Kidney (tissue), 13 donors: ENCODE measurements at regions not wholly inside any gene's neighbourhood (a gene's known extent, or its start where the extent isn't known, plus 50 kb on each side); places are given as distances from the start of the nearest gene placed in this dataset.

Source experiments
- DNase-seq, 5 donors: peaks; one replicate each; pipeline ENCODE4 v3.0.0-alpha.2; 2013 to 2020
- FAIRE-seq: peaks from 2 replicates; lab custom pipeline; 2012; peaks lifted over from hg19 to GRCh38; lab: Jason Lieb, UNC
- H3K27ac ChIP-seq, 2 donors: one replicate each; pipeline ENCODE4 v1.7.0; 2013; ENCODE audit warnings: low read depth in 2 of 2, low read length in 2 of 2, inconsistent platforms in 1 of 2
- H3K27me3 ChIP-seq: one replicate; pipeline ENCODE4 v1.7.1; 2013; ENCODE audit warnings: low read length, inconsistent platforms; ENCODE audit not compliant: control insufficient read depth, insufficient read depth
- H3K36me3 ChIP-seq, 3 donors: one replicate each; pipeline versions ENCODE4 v1.7.0 to v1.7.1; 2013; ENCODE audit warnings: low read length in 3 of 3, control low read depth in 1 of 3, inconsistent platforms in 1 of 3; ENCODE audit not compliant: insufficient read depth in 3 of 3, control insufficient read depth in 2 of 3
- H3K4me1 ChIP-seq, 3 donors: one replicate each; pipeline versions ENCODE4 v1.7.0 to v1.7.1; 2013; ENCODE audit warnings: low read length in 3 of 3, inconsistent platforms in 1 of 3, low read depth in 1 of 3; ENCODE audit not compliant: control insufficient read depth in 2 of 3, insufficient read depth in 2 of 3
- H3K4me3 ChIP-seq, 3 donors: one replicate each; pipeline versions ENCODE4 v1.7.0 to v1.8.1; 2013; ENCODE audit warnings: low read length in 3 of 3, control low read depth in 1 of 3, inconsistent platforms in 1 of 3
- H3K9ac ChIP-seq, 3 donors: one replicate each; pipeline versions ENCODE4 v1.7.0 to v1.7.1; 2013; ENCODE audit warnings: low read length in 3 of 3, control low read depth in 1 of 3, inconsistent platforms in 1 of 3
- H3K9me3 ChIP-seq, 3 donors: one replicate each; pipeline versions ENCODE4 v1.7.0 to v1.7.1; 2013; ENCODE audit warnings: low read length in 3 of 3, control low read depth in 1 of 3, inconsistent platforms in 1 of 3; ENCODE audit not compliant: control insufficient read depth in 2 of 3, insufficient read depth in 1 of 3
- intact Hi-C: fragments of 100-400 bp; cut with DNase I; formaldehyde crosslinking; loops from one replicate; pipeline ENCODE4 v1.11.1; 2022
- TF ChIP-seq, protein P1 (sequence below): IDR thresholded peaks from 3 replicates; pipeline ENCODE4 v1.5.1; 2012; ENCODE audit warnings: mild to moderate bottlenecking, moderate library complexity, borderline replicate concordance; ENCODE audit not compliant: insufficient read depth; ENCODE audit errors: extremely low read depth
- donor health status: control.
- donor health status: control.
- donor health status: control.
- donor health status: control.
- donor health status: control.
- donor health status: DM: yes; HTN: yes; CAD: no.
- donor health status: Normal renal cell carcinoma (clear cell type).

DNA sequence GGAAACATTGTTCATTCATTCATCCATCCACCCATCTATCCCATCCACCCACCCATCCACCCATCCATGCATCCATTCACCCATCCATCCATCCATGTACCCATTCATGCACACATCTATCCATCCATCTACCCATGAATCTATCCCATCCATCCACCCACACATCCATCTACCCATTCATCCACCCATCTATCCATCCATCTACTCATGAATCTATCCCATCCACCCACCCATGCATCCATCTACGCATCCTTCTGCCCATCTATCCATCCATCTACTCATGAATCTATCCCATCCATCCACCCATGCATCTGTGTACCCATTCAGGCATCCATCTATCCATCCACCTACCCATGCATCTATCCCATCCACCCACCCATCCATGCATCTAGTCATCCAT is 51.6 kb upstream of the URI1 start:
- Histone ChIP-seq H3K4me3 (no peak overlapping the region), H3K27ac (no peak overlapping the region), H3K27me3 (no peaks in the 10 kb centered on the region), H3K9ac (no peak overlapping the region), H3K4me1 (peaks cover 0 to 2% (median 0%) of the 10 kb centered on the region in 3 donors), H3K9me3 (no peaks in the 10 kb centered on the region), H3K36me3 (no peaks in the 10 kb centered on the region)
- TF ChIP-seq, protein P1, sequence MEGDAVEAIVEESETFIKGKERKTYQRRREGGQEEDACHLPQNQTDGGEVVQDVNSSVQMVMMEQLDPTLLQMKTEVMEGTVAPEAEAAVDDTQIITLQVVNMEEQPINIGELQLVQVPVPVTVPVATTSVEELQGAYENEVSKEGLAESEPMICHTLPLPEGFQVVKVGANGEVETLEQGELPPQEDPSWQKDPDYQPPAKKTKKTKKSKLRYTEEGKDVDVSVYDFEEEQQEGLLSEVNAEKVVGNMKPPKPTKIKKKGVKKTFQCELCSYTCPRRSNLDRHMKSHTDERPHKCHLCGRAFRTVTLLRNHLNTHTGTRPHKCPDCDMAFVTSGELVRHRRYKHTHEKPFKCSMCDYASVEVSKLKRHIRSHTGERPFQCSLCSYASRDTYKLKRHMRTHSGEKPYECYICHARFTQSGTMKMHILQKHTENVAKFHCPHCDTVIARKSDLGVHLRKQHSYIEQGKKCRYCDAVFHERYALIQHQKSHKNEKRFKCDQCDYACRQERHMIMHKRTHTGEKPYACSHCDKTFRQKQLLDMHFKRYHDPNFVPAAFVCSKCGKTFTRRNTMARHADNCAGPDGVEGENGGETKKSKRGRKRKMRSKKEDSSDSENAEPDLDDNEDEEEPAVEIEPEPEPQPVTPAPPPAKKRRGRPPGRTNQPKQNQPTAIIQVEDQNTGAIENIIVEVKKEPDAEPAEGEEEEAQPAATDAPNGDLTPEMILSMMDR = no peak
- no peak for FAIRE-seq
- intact Hi-C loops = no loop called here
- DNase-seq = no peak
